GM18505 (cell line): ENCODE measurements at regions not wholly inside any gene's neighbourhood (a gene's known extent, or its start where the extent isn't known, plus 50 kb on each side); places are given as distances from the start of the nearest gene placed in this dataset.
"Not testable (repeated sequence)": the region's sequence is repeated elsewhere in the genome, so short reads cannot be mapped to it uniquely, and the experiment has no call there.

Experiments used
- ATAC-seq: cut with Tn5 transposase; IDR thresholded peaks from one replicate; pipeline ENCODE4 v1.9.1; 2021; ENCODE audit not compliant: unreplicated experiment
- POLR2A ChIP-seq: IDR thresholded peaks from 4 replicates; pipeline ENCODE4 v1.6.1; 2011; ENCODE audit warnings: borderline replicate concordance; ENCODE audit not compliant: insufficient read depth, insufficient read length; ENCODE audit errors: extremely low read depth

DNA sequence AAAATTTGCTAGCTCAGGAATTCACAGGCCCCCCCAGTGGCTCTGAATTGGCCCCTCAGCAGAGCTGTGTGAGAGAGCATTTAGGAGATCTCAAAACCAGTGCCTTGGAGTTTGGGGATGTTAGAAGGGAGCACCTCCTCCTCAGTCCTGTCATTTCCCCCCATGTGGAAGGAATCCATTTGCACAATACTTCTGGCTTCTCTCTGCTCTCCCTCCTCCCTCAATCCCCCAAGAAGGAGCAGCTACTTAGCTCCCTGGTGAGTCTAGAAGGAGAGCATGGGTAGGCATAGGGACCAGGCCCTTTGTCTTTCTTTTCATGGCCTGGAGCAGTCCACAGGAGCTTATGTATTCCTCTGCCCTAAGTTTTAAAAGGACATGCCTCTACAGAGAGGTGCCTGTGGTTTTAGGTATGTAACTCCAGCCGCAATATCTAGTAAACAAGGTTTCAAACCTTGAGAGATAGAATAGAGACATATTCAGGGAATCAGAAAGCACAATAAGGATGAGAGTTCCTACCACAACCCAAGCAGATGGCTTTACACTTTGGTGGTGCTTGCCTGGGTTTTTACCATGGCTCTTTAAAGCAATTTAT is 199.4 kb downstream of the FCRL5 start:
- ATAC-seq, result no peak
- no peak for TF ChIP-seq POLR2A

DNA sequence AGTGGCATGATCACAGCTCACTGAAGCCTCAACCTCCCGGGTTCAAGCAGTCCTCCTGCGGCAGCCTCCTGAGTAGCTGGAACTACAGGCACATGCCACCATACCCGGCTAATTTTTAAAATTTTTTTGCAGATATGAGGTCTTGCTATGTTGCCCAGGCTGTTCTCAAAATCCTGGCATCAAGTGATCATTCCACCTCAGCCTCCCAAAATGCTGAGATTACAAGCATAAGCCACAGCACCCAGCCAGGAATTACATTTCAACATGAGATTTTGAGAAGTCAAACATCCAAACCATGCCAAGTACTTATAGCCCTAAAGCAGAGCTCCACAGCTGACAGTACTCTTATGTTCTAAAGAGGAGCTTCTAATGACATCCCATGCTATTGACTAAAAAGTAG is 200.1 kb downstream of the FCRL5 start:
- TF ChIP-seq POLR2A, result no peak
- no peak for ATAC-seq

DNA sequence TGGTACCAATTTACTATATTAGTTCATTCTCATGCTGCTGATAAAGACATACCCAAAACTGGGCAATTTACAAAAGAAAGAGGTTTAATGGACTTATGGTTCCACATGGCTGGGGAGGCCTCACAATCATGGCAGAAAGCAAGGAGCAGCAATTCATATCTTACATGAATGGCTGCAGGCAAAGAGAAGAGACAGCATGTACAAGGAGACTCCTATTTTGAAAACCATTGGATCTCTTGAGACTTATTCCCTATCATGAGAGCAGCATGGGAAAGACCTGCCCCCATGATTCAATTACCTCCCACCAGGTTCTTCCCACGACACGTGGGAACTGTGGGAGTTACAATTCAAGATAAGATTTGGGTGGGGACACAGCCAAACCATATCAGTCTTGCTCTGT is 200.5 kb downstream of the FCRL5 start:
- not testable (repeated sequence) for ATAC-seq

DNA sequence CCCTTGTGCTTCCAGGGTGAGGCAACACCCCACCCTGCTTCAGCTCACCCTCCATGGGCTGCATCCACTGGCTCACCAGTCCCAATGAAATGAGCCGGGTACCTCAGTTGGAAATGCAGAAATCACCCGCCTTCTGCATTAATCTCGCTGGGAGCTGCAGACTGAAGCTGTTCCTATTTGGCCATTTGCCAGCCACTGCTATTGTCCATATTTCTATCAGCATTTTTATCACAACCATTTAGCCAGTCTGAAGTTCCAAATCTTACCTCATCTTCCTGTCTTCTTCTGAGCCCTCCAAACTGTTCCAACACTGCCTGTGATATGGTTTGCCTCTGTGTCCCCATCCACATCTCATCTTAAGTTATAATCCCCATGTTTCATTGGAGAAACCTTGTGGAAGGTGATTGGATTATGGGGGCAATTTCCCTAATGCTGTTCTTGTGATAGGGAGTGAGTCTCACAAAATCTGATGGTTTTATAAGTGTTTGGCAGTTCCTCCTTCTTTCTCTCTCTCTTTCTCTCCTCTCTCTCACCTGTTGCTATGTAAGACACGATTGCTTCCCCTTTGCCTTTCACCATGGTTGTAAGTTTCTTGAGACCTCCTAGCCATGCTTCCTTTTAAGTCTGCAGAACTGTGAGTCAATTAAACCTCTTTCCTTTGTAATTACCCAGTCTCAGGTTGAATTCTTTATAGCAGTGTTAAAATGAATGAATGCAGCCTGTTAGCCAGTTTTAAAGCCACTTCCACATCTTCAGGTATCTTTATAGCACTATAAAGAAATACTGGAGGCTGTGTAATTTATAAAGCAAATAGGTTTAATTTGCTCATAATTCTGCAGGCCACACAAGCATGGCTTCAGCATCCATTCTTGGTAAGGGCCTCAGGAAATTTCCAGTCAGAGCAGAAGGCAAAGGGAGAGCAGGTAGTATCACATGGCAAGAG is 203.5 kb downstream of the FCRL5 start:
- TF ChIP-seq POLR2A, result no peak
- ATAC-seq, result no peak

DNA sequence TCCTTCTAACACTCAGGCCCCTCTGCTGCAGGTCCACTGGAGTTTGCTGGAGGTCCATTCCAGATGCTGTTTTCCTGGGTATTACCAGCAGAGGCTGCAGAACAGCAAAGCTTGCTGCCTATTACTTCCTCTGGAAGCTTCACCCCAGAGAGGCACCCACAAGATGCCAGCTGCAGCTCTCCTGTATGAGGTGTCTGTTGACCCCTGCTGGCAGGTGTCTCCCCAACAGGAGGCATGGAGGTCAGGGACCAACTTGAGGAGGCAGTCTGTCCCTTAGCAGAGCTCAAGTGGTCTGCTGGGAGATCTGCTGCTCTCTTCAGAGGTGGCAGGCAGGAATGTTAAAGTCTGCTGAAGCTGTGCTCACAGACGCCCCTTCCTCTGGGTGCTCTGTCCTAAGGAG is 204.8 kb downstream of the FCRL5 start:
- TF ChIP-seq POLR2A, result no peak
- ATAC-seq, result no peak

DNA sequence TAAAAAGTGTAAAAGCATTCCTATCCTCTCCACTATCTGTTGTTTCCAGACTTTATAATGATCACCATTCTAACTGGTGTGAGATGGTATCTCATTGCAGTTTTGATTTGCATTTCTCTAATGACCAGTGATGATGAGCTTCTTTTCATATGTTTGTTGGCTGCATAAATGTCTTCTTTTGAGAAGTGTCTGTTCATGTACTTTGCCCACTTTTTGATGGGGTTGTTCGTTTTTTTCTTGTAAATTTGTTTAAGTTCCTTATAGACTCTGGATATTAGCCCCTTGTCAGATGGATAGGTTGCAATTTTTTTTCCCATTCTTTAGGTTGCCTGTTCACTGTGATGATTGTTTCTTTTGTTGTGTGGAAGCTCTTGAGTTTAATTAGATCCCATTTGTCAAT is 199.6 kb upstream of the ETV3 start:
- not testable (repeated sequence) for ATAC-seq

DNA sequence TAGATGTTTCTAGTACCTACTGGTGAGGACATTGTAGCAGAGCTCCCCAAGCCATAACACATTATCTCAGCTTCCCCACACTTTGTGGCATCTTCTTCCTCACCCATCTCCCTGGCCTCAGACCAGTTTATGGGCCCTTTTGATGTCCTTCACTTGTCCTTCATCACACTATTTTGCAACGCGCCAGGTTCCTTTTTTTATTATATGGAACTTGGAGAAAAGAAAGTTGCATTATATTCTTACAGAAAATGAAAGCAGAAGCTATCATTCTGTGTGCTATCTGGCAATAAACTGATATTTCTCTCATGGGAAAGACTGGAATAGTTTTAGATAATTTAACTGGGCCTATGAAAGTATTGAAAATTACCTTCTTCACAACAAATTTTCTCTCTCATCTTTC is 196.9 kb upstream of the ETV3 start:
- no peak for ATAC-seq
- TF ChIP-seq POLR2A, result no peak

DNA sequence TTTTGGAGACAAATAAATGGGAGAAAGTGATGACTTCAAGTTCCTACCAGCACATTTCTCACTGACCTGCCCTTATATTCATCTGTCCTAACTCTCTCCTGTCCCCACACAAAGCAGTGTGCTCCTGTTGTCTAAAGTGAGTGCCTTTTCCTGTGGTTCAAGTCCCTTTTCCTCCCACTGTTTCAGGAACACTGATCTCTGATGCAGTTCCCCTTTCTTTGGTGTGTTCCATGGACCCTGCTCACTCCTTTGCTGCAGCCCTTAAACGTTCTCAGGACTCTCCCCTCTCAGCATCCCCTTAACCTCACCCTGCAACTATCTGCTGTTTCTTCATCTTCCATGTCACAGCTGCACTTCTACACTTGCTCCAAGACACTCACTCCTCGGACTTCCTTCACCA is 195.8 kb upstream of the ETV3 start:
- no peak for ATAC-seq
- no peak for TF ChIP-seq POLR2A

DNA sequence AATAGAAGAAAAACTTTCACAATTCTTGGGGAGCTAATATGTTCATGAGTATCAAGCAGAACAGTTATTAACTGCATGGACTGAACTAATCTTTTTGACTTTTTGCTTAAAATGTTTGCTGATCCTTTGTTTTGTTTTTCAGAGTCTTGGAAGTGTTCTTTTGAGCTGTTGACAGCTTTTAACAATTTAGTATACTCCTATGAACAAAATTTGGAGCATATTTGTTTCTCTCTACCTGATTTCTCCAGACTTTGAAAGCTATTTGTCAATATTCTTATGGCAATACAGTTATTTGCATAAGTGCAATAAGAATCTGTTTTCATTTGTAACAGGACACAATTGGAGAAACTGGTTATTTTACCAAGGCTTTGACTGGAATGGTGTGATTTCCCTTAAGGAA is 192.0 kb upstream of the ETV3 start:
- not testable (repeated sequence) for ATAC-seq

DNA sequence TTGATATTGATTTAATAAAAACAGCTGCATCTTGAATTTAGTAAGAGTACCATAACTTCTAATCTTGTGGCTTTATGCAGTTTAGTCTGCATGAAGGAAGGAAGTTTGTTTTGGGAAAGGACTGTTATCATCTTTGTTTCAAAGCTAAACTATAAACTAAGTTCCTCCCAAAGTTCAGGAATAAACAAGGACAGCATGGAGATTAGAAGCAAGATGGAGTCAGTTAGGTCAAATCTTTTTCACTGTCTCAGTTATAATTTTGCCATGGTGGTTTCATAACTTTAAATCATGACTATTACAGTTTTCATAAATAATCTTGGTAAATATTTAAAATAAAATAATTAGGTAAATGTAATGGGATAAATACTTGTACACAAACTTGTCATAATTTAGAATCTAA is 189.9 kb upstream of the ETV3 start:
- not testable (repeated sequence) for ATAC-seq

DNA sequence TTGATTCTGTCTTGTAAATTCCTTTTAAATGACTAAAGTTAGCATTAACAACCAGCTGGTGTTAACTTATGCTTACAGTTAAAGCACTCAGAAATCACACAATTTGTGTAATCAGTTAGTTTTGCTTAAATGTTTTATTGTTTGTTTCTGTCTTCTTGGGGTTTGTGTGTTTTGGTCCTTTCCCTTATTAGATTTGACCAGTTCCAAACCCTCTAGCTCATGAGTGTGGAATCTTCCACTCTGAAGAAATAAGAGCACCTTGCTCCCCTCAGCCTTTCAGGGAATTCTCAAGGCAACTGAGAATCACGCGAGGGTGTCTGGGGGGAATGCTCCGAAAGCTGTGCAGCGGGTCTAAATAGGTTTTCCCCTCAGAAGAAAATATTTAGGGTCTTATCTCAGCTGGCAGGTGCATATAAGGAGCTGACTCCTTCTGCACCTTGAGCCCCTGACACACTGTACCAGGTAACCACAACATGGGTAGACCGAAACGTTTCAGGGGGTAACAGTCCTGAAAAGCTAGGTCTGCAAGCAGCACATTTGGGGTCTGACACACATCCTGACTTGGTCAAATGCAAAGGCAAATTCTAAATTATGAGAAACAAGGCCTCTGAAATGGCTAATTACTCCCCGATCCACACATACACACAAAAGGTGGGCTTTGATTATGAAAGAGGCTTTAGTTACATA is 188.1 kb upstream of the ETV3 start:
- TF ChIP-seq POLR2A, result no peak
- no peak for ATAC-seq

DNA sequence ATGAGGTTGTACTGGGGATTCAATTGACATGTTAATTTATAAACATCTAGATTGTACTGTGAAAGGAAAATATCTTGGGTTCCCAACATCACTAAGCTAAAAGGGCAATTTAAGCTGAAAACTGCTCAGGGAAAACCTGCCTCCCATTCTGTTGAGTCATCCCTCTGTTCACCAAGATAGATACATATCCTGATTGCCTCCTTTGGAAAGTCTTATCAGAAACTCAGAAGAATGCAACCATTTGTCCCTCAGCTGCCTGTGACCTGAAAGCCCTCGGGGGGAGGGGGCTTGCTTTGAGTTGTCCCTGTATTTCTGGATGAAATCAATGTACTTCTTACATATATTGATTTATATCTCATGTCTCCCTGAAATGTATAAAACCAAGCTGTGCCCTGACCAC is 187.0 kb upstream of the ETV3 start:
- ATAC-seq, result no peak
- TF ChIP-seq POLR2A, result no peak

DNA sequence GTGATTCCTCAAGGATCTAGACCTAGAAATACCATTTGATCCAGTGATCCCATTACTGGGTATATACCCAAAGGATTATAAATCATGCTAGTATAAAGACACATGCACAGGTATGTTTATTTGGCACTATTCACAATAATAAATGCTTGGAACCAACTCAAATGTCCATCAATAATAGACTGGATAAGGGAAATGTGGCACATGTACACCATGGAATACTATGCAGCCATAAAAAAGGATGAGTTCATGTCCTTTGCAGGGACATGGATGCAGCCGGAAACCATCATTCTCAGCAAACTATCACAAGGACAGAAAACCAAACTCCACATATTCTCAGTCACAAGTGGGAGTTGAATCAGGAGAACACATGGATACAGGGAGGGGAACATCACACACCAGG is 183.8 kb upstream of the ETV3 start:
- ATAC-seq, result not testable (repeated sequence)

DNA sequence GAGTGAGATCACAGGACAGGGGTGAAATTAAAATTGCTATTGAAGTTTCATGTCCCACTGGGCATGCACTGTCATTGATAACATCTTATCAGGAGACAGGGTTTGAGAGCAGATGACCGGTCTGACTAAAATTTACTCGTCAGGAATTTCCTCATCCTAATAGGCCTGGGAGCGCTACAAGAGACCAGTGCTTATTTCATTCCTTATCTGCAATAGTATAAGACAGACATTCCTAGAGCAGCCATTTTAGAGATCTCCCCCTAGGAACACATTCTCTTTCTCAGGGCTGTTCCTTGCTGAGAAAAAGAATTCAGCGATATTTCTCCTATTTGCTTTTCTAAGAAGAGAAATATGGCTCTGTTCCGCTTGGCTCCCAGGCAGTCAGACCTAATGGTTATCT is 181.4 kb upstream of the ETV3 start:
- TF ChIP-seq POLR2A, result no peak
- no peak for ATAC-seq

DNA sequence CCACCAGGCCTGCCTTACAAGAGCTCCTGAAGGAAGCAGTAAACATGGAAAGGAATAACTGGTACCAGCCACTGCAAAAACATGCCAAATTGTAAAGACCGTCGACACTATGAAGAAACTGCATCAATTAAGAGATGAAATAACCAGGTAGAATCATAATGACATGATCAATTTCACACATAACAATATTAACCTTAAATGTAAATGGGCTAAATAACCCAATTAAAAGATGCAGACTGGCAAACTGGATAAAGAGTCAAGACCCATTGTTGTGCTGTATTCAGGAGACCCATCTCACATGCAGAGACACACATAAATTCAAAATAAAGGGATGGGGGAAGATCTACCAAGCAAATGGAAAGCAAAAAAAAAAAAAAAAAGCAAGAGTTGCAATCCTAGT is 179.0 kb upstream of the ETV3 start:
- not testable (repeated sequence) for ATAC-seq
